GM12878 (cell line): ENCODE measurements at regions not wholly inside any gene's neighbourhood (a gene's known extent, or its start where the extent isn't known, plus 50 kb on each side); places are given as distances from the start of the nearest gene placed in this dataset.

Experiments used
- ATAC-seq: fragments of 200-7000 bp; cut with Tn5 transposase; 3 replicates; pipeline ENCODE4 v1.9.1; 2020; ENCODE audit warnings: mild to moderate bottlenecking, moderate library complexity
- BruUV-seq: library from RNA; stranded (reverse); fragments of 400-500 nt; replicated peaks from 2 replicates; lab custom pipeline; 2021; lab: Mats Ljungman, UMichigan
- CTCF ChIA-PET: fragments of 300-600 bp; sonication (Branson Sonifier 250); formaldehyde crosslinking; extraction: SDS; loops from one replicate; lab custom pipeline; 2021; ENCODE audit warnings: inconsistent platforms; lab: Yijun Ruan, JAX
- POLR2A ChIA-PET: fragments of 350-600 bp; formaldehyde crosslinking; extraction: SDS; loops from one replicate; lab custom pipeline; 2021; ENCODE audit warnings: inconsistent platforms; lab: Charles Lee
- RAD21 ChIA-PET: fragments of 300-600 bp; sonication (Branson Sonifier 250); formaldehyde crosslinking; loops from one replicate; lab custom pipeline; 2023; ENCODE audit warnings: antibody characterized with exemption; ENCODE audit not compliant: unreplicated experiment; lab: Charles Lee
- SMC1A ChIA-PET: fragments of 300-600 bp; sonication (Branson Sonifier 250); formaldehyde crosslinking; loops from one replicate; lab custom pipeline; 2023; ENCODE audit not compliant: unreplicated experiment, uncharacterized antibody; lab: Charles Lee
- DNase-seq: peaks from one replicate; pipeline ENCODE4 v3.0.0-alpha.2; 2011; ENCODE audit warnings: low read depth, low spot score
- FAIRE-seq: peaks from 3 replicates; lab custom pipeline; 2011; peaks lifted over from hg19 to GRCh38; lab: Jason Lieb, UNC
- H2AFZ ChIP-seq: 2 replicates; pipeline ENCODE4 v1.6.0; 2011; ENCODE audit warnings: low read depth, low read length, control low read depth; ENCODE audit not compliant: control insufficient read depth
- H3K27ac ChIP-seq: 2 replicates; pipeline ENCODE4 v1.5.1; 2011; ENCODE audit warnings: control low read depth; ENCODE audit not compliant: control insufficient read depth, insufficient read depth
- H3K27me3 ChIP-seq, 2 experiments: replicated peaks in 1 of 2; 2 replicates each; pipeline versions ENCODE4 v1.6.0 to v1.6.1; 2011; ENCODE audit warnings: low read length in 1 of 2; ENCODE audit not compliant: control insufficient read depth in 2 of 2, insufficient read depth in 2 of 2
- H3K36me3 ChIP-seq, 2 experiments: 2 replicates each; pipeline ENCODE4 v1.5.1; 2011; ENCODE audit warnings: low read length in 1 of 2; ENCODE audit not compliant: control insufficient read depth in 2 of 2, insufficient read depth in 2 of 2
- H3K4me1 ChIP-seq: 2 replicates; pipeline ENCODE4 v1.6.1; 2011; ENCODE audit warnings: mild to moderate bottlenecking, low read length, moderate library complexity, mixed read lengths; ENCODE audit not compliant: control insufficient read depth, insufficient read depth
- H3K4me2 ChIP-seq: 2 replicates; pipeline ENCODE4 v1.6.0; 2011; ENCODE audit warnings: control low read depth; ENCODE audit not compliant: control insufficient read depth, insufficient read depth
- H3K4me3 ChIP-seq: fragments of 200-600 bp; sonication (generic); 2 replicates; pipeline ENCODE4 v1.5.1; 2016
- H3K79me2 ChIP-seq: 2 replicates; pipeline ENCODE4 v1.6.0; 2011; ENCODE audit warnings: low read length; ENCODE audit not compliant: control insufficient read depth, insufficient read depth
- H3K9ac ChIP-seq: 2 replicates; pipeline ENCODE4 v1.8.0; 2011; ENCODE audit warnings: low read length, control low read depth, mixed read lengths; ENCODE audit not compliant: control insufficient read depth, insufficient read depth
- H3K9me3 ChIP-seq: replicated peaks from 3 replicates; pipeline ENCODE4 v1.5.1; 2011; ENCODE audit warnings: mild to moderate bottlenecking, low read length; ENCODE audit not compliant: control insufficient read depth, insufficient read depth
- H4K20me1 ChIP-seq: 2 replicates; pipeline ENCODE4 v1.6.0; 2011; ENCODE audit not compliant: control insufficient read depth, insufficient read depth
- ATF2 ChIP-seq: IDR thresholded peaks from 2 replicates; pipeline ENCODE4 v1.6.1; 2012; ENCODE audit warnings: low read length, inconsistent platforms
- CEBPB ChIP-seq, 2 experiments: fragments of 150-350 bp in 1 of 2; IDR thresholded peaks; 2 replicates each; pipeline ENCODE4 v1.6.1; 2012 to 2014; ENCODE audit warnings: low read depth in 2 of 2, low read length in 2 of 2, borderline replicate concordance in 1 of 2, inconsistent platforms in 1 of 2
- CHD2 ChIP-seq: IDR thresholded peaks from 2 replicates; pipeline ENCODE4 v1.6.1; 2011; ENCODE audit warnings: low read depth, low read length, improper control_type of control experiment, borderline replicate concordance
- CREM ChIP-seq: IDR thresholded peaks from 2 replicates; pipeline ENCODE4 v1.6.1; 2014; ENCODE audit warnings: antibody characterized with exemption, low read depth
- CTCF ChIP-seq, 3 experiments: IDR thresholded peaks in 2 of 3; conservative IDR thresholded peaks in 1 of 3; 2 replicates each; pipeline ENCODE4 v1.5.1; 2011; ENCODE audit warnings: low read depth in 3 of 3, low read length in 3 of 3, mild to moderate bottlenecking in 3 of 3, control low read depth in 2 of 3, moderate library complexity in 2 of 3, inconsistent platforms in 1 of 3, mixed read lengths in 1 of 3; ENCODE audit not compliant: control insufficient read depth in 2 of 3, insufficient read depth in 1 of 3; ENCODE audit errors: extremely low read depth in 1 of 3
- MEF2B ChIP-seq: fragments of 450-650 bp; IDR thresholded peaks from 2 replicates; pipeline ENCODE4 v1.6.1; 2018; ENCODE audit warnings: mild to moderate bottlenecking, moderate library complexity; ENCODE audit not compliant: partially characterized antibody, poor library complexity, severe bottlenecking
- MTA2 ChIP-seq: fragments of 450-650 bp; IDR thresholded peaks from 2 replicates; pipeline ENCODE4 v1.6.1; 2016; ENCODE audit warnings: low read depth, mild to moderate bottlenecking, moderate library complexity
- MXI1 ChIP-seq: fragments of 150-350 bp; IDR thresholded peaks from 2 replicates; pipeline ENCODE4 v1.6.1; 2011; ENCODE audit warnings: low read depth, mild to moderate bottlenecking, inconsistent platforms, low read length, improper control_type of control experiment
- NFIC ChIP-seq: IDR thresholded peaks from 2 replicates; pipeline ENCODE4 v1.6.1; 2012; ENCODE audit warnings: low read depth, mild to moderate bottlenecking, inconsistent platforms, low read length, moderate library complexity
- NRF1 ChIP-seq: conservative IDR thresholded peaks from 2 replicates; pipeline ENCODE4 v1.6.1; 2011; ENCODE audit warnings: mild to moderate bottlenecking, low read depth, low read length, improper control_type of control experiment
- SMARCA5 ChIP-seq: fragments of 450-650 bp; IDR thresholded peaks from 2 replicates; pipeline ENCODE4 v1.6.1; 2017; ENCODE audit warnings: mild to moderate bottlenecking
- SMC3 ChIP-seq: IDR thresholded peaks from 2 replicates; pipeline ENCODE4 v1.6.1; 2011; ENCODE audit warnings: low read length, improper control_type of control experiment, borderline replicate concordance
- WGBS: methylation state at CpG from one replicate; pipeline ENCODE4 v1.1.6; 2016; ENCODE audit warnings: low lambda C conversion rate; ENCODE audit not compliant: insufficient replicate concordance, insufficient coverage; ENCODE audit errors: missing lambda C conversion rate; 5-methylcytosine and 5-hydroxymethylcytosine counted together
- in situ Hi-C: fragments of 300-500 bp; cut with MboI; formaldehyde crosslinking; loops from 9 replicates; pipeline ENCODE4 v1.14.3; 2018; ENCODE audit warnings: mixed read lengths
- intact Hi-C: fragments of 100-400 bp; cut with micrococcal nuclease; formaldehyde crosslinking; loops from one replicate; pipeline ENCODE4 v1.14.2; 2022; ENCODE audit not compliant: unreplicated experiment

- no peaks in the 10 kb centered on the region for H3K36me3 ChIP-seq
- no peak overlapping the region for H2AFZ ChIP-seq
- no peaks in the 10 kb centered on the region for H3K27me3 ChIP-seq
- H3K4me2 ChIP-seq, result no peak overlapping the region
- no peak overlapping the region for H3K27ac ChIP-seq
- ATAC-seq, result no peak
- intact Hi-C loops, result no loop called here
- no peaks in the 10 kb centered on the region for H3K4me1 ChIP-seq
- H3K79me2 ChIP-seq, result no peaks in the 10 kb centered on the region
- POLR2A ChIA-PET, result no interaction called here
- no peaks in the 10 kb centered on the region for H3K9me3 ChIP-seq
- H3K4me3 ChIP-seq, result no peak overlapping the region
- no peak for TF ChIP-seq MTA2
- TF ChIP-seq NRF1, result no peak
- TF ChIP-seq SMARCA5, result no peak
- TF ChIP-seq NFIC, result no peak
- TF ChIP-seq MEF2B, result no peak
- TF ChIP-seq MXI1, result no peak
- CTCF ChIA-PET, result no interaction called here
- WGBS, result 0% methylated on average over 1 of the region's 1 CpG
- SMC1A ChIA-PET, result no interaction called here
- RAD21 ChIA-PET, result no interaction called here
- no peak overlapping the region for H3K9ac ChIP-seq
- no peak for DNase-seq
- no peak for FAIRE-seq
- BruUV-seq, result no TSS peak
- in situ Hi-C loops, result no loop called here
- H4K20me1 ChIP-seq, result no peaks in the 10 kb centered on the region
Measured at GRCh38 chr20:7629880-7630279, 310.4 kb downstream of the HAO1 start.

GRCh38 chr20:7637184-7637583 lies 303.1 kb downstream of the HAO1 start:
- Histone ChIP-seq H3K4me1 (no peaks in the 10 kb centered on the region), H3K4me2 (no peak overlapping the region), H3K36me3 (no peaks in the 10 kb centered on the region), H3K27me3 (no peaks in the 10 kb centered on the region), H3K27ac (no peak overlapping the region), H3K9me3 (no peaks in the 10 kb centered on the region), H3K79me2 (no peaks in the 10 kb centered on the region), H3K4me3 (no peak overlapping the region), H3K9ac (no peak overlapping the region), H2AFZ (no peak overlapping the region), H4K20me1 (no peaks in the 10 kb centered on the region)
- DNase-seq (no peak), FAIRE-seq (no peak), ATAC-seq (no peak)
- TF ChIP-seq CHD2, result no peak
- no peak for TF ChIP-seq SMC3
- TF ChIP-seq CREM, result no peak
- TF ChIP-seq ATF2, result no peak
- no peak for TF ChIP-seq CEBPB (IDR thresholded peaks at IDR 0.05; ENCODE audit: borderline replicate concordance in 1 of 2, low read depth in 2 of 2, low read length in 2 of 2)
- TF ChIP-seq CTCF (IDR thresholded peaks at IDR 0.05 in 2 of 3, conservative IDR thresholded peaks at IDR 0.05 in 1 of 3; ENCODE audit: control insufficient read depth in 2 of 3, extremely low read depth in 1 of 3, insufficient read depth in 1 of 3, low read depth in 3 of 3, low read length in 3 of 3), result no peak
- ChIA-PET RAD21 (no interaction called here), POLR2A (no interaction called here), CTCF (no interaction called here), SMC1A (no interaction called here)
- in situ Hi-C loops (no loop called here), intact Hi-C loops (no loop called here)
- no TSS peak for BruUV-seq
